ENCODE measurements at regions not wholly inside any gene's neighbourhood (a gene's known extent, or its start where the extent isn't known, plus 50 kb on each side); places are given as distances from the start of the nearest gene placed in this dataset.

- DNase-seq (ENCODE audit: low read depth) = no peak
- no peak for TF ChIP-seq CTCF (IDR thresholded peaks at IDR 0.05; ENCODE audit: control insufficient read depth, insufficient read depth, low read depth, low read length, missing control alignments)
- H3K4me3 ChIP-seq (ENCODE audit: control insufficient read depth, low read depth, low read length) = no peak overlapping the region
Measured at GRCh38 chr1:5273280-5274003, 619.0 kb downstream of the AJAP1 start.

GRCh38 chr1:5272325-5272724, 617.9 kb downstream of the AJAP1 start:
- no peak for TF ChIP-seq CTCF (IDR thresholded peaks at IDR 0.05; ENCODE audit: control insufficient read depth, insufficient read depth, low read depth, low read length, missing control alignments)
- DNase-seq (ENCODE audit: low read depth) = no peak
- H3K4me3 ChIP-seq (ENCODE audit: control insufficient read depth, low read depth, low read length) = no peak overlapping the region

- no peak for DNase-seq (ENCODE audit: low read depth)
- TF ChIP-seq CTCF (IDR thresholded peaks at IDR 0.05; ENCODE audit: control insufficient read depth, insufficient read depth, low read depth, low read length, missing control alignments) = no peak
- no peak overlapping the region for H3K4me3 ChIP-seq (ENCODE audit: control insufficient read depth, low read depth, low read length)
Measured at GRCh38 chr1:5271264-5271663, 616.9 kb downstream of the AJAP1 start.

- DNase-seq (ENCODE audit: low read depth) = no peak
- H3K4me3 ChIP-seq (ENCODE audit: control insufficient read depth, low read depth, low read length) = no peak overlapping the region
- TF ChIP-seq CTCF (IDR thresholded peaks at IDR 0.05; ENCODE audit: control insufficient read depth, insufficient read depth, low read depth, low read length, missing control alignments) = no peak
Measured at GRCh38 chr1:5269901-5270300, 615.5 kb downstream of the AJAP1 start.

- no peak overlapping the region for H3K4me3 ChIP-seq (ENCODE audit: control insufficient read depth, low read depth, low read length)
- no peak for TF ChIP-seq CTCF (IDR thresholded peaks at IDR 0.05; ENCODE audit: control insufficient read depth, insufficient read depth, low read depth, low read length, missing control alignments)
- DNase-seq (ENCODE audit: low read depth) = no peak
Measured at GRCh38 chr1:5267603-5268235, 613.3 kb downstream of the AJAP1 start.

- no peak for TF ChIP-seq CTCF (IDR thresholded peaks at IDR 0.05; ENCODE audit: control insufficient read depth, insufficient read depth, low read depth, low read length, missing control alignments)
- H3K4me3 ChIP-seq (ENCODE audit: control insufficient read depth, low read depth, low read length) = no peak overlapping the region
- DNase-seq (ENCODE audit: low read depth) = no peak
Measured at GRCh38 chr1:5265438-5266075, 611.1 kb downstream of the AJAP1 start.
